ENCODE measurements at regions not wholly inside any gene's neighbourhood (a gene's known extent, or its start where the extent isn't known, plus 50 kb on each side); places are given as distances from the start of the nearest gene placed in this dataset.
"Not testable (repeated sequence)": the region's sequence is repeated elsewhere in the genome, so short reads cannot be mapped to it uniquely, and the experiment has no call there.

GRCh38 chr6:27582928-27583725, 110.2 kb upstream of the ZNF184 start:
- peak; percentile 20 for DNase-seq (ENCODE audit: low read depth)

- DNase-seq (ENCODE audit: low read depth), result no peak
These were observed 107.1 kb upstream of the ZNF184 start for GRCh38 chr6:27579973-27580372.

- no peak for DNase-seq (ENCODE audit: low read depth)
These were observed 105.0 kb upstream of the ZNF184 start for GRCh38 chr6:27577922-27578321.

- no peak for DNase-seq (ENCODE audit: low read depth)
These were observed 102.9 kb upstream of the ZNF184 start for GRCh38 chr6:27575594-27576361.

GRCh38 chr6:27568226-27568897, 95.5 kb upstream of the ZNF184 start:
- no peak for DNase-seq (ENCODE audit: low read depth)

- DNase-seq (ENCODE audit: low read depth), result no peak
These were observed 93.2 kb upstream of the ZNF184 start for GRCh38 chr6:27565839-27566779.

GRCh38 chr6:27562027-27562410, 89.1 kb upstream of the ZNF184 start:
- DNase-seq (ENCODE audit: low read depth), result no peak

GRCh38 chr6:27558028-27558724, 85.3 kb upstream of the ZNF184 start:
- no peak for DNase-seq (ENCODE audit: low read depth)

- no peak for DNase-seq (ENCODE audit: low read depth)
These were observed 83.5 kb upstream of the ZNF184 start for GRCh38 chr6:27556406-27556805.

- no peak for DNase-seq (ENCODE audit: low read depth)
These were observed 80.4 kb upstream of the ZNF184 start for GRCh38 chr6:27553123-27553904.

GRCh38 chr6:27551607-27552006, 78.7 kb upstream of the ZNF184 start:
- no peak for DNase-seq (ENCODE audit: low read depth)

- no peak for DNase-seq (ENCODE audit: low read depth)
These were observed 77.8 kb upstream of the ZNF184 start for GRCh38 chr6:27550692-27551091.

- not testable (repeated sequence) for DNase-seq (ENCODE audit: low read depth)
These were observed 76.3 kb upstream of the ZNF184 start for GRCh38 chr6:27549241-27549598.

GRCh38 chr6:27547157-27548075, 74.5 kb upstream of the ZNF184 start:
- DNase-seq (ENCODE audit: low read depth), result peak; percentile 26

- DNase-seq (ENCODE audit: low read depth), result no peak
These were observed 73.6 kb upstream of the ZNF184 start for GRCh38 chr6:27546522-27546921.

- no peak for DNase-seq (ENCODE audit: low read depth)
These were observed 72.6 kb upstream of the ZNF184 start for GRCh38 chr6:27545271-27546046.

GRCh38 chr6:27544612-27545260, 71.8 kb upstream of the ZNF184 start:
- no peak for DNase-seq (ENCODE audit: low read depth)

GRCh38 chr6:27544135-27544534, 71.2 kb upstream of the ZNF184 start:
- not testable (repeated sequence) for DNase-seq (ENCODE audit: low read depth)
